Keratinocyte (primary cell): ENCODE measurements at regions not wholly inside any gene's neighbourhood (a gene's known extent, or its start where the extent isn't known, plus 50 kb on each side); places are given as distances from the start of the nearest gene placed in this dataset.

Experiments
- DNase-seq: peaks from one replicate; pipeline ENCODE4 v3.0.0-alpha.2; 2011; ENCODE audit warnings: low read depth, missing footprints, low spot score
- FAIRE-seq: peaks from 2 replicates; lab custom pipeline; 2011; peaks lifted over from hg19 to GRCh38; lab: Jason Lieb, UNC
- H2AFZ ChIP-seq: 2 replicates; pipeline ENCODE4 v1.6.0; 2012; ENCODE audit warnings: low read length, control low read depth, inconsistent platforms; ENCODE audit not compliant: control insufficient read depth
- H3K27ac ChIP-seq: 2 replicates; pipeline ENCODE4 v1.5.1; 2011; ENCODE audit warnings: low read length; ENCODE audit not compliant: control insufficient read depth, insufficient read depth
- H3K27me3 ChIP-seq: 3 replicates; pipeline ENCODE4 v1.6.0; 2011; ENCODE audit warnings: low read length; ENCODE audit not compliant: control insufficient read depth, insufficient read depth; ENCODE audit errors: extremely low read depth
- H3K36me3 ChIP-seq, 2 experiments: 2 replicates in 1 of 2; 3 replicates in 1 of 2; pipeline ENCODE4 v1.5.1; 2011; ENCODE audit warnings: low read length in 2 of 2, mild to moderate bottlenecking in 1 of 2; ENCODE audit not compliant: control insufficient read depth in 2 of 2, insufficient read depth in 2 of 2; ENCODE audit errors: extremely low read depth in 1 of 2
- H3K4me1 ChIP-seq: 3 replicates; pipeline ENCODE4 v1.5.1; 2011; ENCODE audit warnings: low read length; ENCODE audit not compliant: control insufficient read depth, insufficient read depth; ENCODE audit errors: extremely low read depth
- H3K4me2 ChIP-seq: 3 replicates; pipeline ENCODE4 v1.6.0; 2011; ENCODE audit warnings: low read depth, low read length; ENCODE audit not compliant: control insufficient read depth, insufficient read depth; ENCODE audit errors: extremely low read depth
- H3K4me3 ChIP-seq, 3 experiments: fragments of 200-600 bp in 1 of 3; sonication (generic) in 1 of 3; 2 replicates in 2 of 3; 3 replicates in 1 of 3; pipeline ENCODE4 v1.5.1; 2011 to 2016; ENCODE audit warnings: low read length in 3 of 3, mild to moderate bottlenecking in 3 of 3, control low read depth in 2 of 3, inconsistent platforms in 1 of 3, low read depth in 1 of 3, mixed read lengths in 1 of 3, mixed run types in 1 of 3, moderate library complexity in 1 of 3; ENCODE audit not compliant: control insufficient read depth in 2 of 3, insufficient read depth in 2 of 3; ENCODE audit errors: extremely low read depth in 1 of 3
- H3K79me2 ChIP-seq: 2 replicates; pipeline ENCODE4 v1.6.0; 2012; ENCODE audit warnings: low read length; ENCODE audit not compliant: control insufficient read depth, insufficient read depth
- H3K9ac ChIP-seq: 3 replicates; pipeline ENCODE4 v1.6.0; 2011; ENCODE audit warnings: low read length; ENCODE audit not compliant: control insufficient read depth, insufficient read depth; ENCODE audit errors: extremely low read depth
- H3K9me1 ChIP-seq: 3 replicates; pipeline ENCODE4 v1.6.0; 2011; ENCODE audit warnings: low read length; ENCODE audit not compliant: control insufficient read depth, insufficient read depth; ENCODE audit errors: extremely low read depth
- H3K9me3 ChIP-seq: 2 replicates; pipeline ENCODE4 v1.5.1; 2012; ENCODE audit warnings: low read depth, low read length; ENCODE audit not compliant: control insufficient read depth
- H4K20me1 ChIP-seq: 3 replicates; pipeline ENCODE4 v1.6.0; 2011; ENCODE audit warnings: low read length; ENCODE audit not compliant: control insufficient read depth, insufficient read depth; ENCODE audit errors: extremely low read depth
- EZH2 ChIP-seq: IDR thresholded peaks from one replicate; pipeline ENCODE4 v1.6.1; 2012; ENCODE audit warnings: inconsistent platforms, mild to moderate bottlenecking, low read length, moderate library complexity
- dilution Hi-C: fragments of 300-500 bp; cut with MboI; formaldehyde crosslinking; loops from one replicate; pipeline ENCODE4 v1.7.0; 2020; ENCODE audit warnings: low sequenced_read_pairs; ENCODE audit not compliant: extremely low pct_ligation_motif_present
- TF ChIP-seq, protein P1 (sequence below), 3 experiments: IDR thresholded peaks in 1 of 3; conservative IDR thresholded peaks in 1 of 3; optimal IDR thresholded peaks in 1 of 3; 2 replicates in 2 of 3; 3 replicates in 1 of 3; pipeline versions ENCODE3 to v1.5.1; 2011; ENCODE audit warnings: low read length in 3 of 3, mild to moderate bottlenecking in 3 of 3, moderate library complexity in 2 of 3, control low read depth in 1 of 3, inconsistent platforms in 1 of 3; ENCODE audit not compliant: insufficient read depth in 2 of 3; ENCODE audit errors: extremely low read depth in 1 of 3

DNA sequence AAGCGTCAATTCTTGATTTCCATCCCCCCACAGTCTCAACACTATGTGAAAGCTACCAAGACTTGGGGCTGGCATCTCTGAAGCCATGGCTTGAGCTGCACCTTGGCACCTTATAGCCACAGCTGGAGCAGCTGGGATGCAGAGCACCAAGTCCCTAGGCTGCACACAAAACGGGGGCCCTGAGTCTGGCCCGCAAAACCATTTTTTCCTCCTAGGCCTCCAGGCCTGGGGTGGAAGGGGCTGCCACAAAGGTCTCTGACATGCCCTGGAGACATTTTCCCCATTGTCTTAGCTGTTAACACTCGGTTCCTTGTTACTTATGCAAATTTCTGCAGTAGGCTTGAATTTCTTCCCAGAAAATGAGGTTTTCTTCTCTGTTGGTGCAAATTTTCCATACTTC is 89.8 kb upstream of the GNAI1 start:
- DNase-seq (no peak), FAIRE-seq (no peak)
- Histone ChIP-seq H3K4me3 (no peak overlapping the region), H3K27ac (no peak overlapping the region), H3K9me1 (no peaks in the 10 kb centered on the region), H3K27me3 (no peaks in the 10 kb centered on the region), H3K9ac (no peak overlapping the region), H3K79me2 (no peaks in the 10 kb centered on the region), H4K20me1 (no peaks in the 10 kb centered on the region), H3K4me1 (no peaks in the 10 kb centered on the region), H3K9me3 (no peaks in the 10 kb centered on the region), H3K36me3 (no peaks in the 10 kb centered on the region), H2AFZ (no peak overlapping the region), H3K4me2 (no peak overlapping the region)
- dilution Hi-C loops = no loop called here
- TF ChIP-seq, protein P1, sequence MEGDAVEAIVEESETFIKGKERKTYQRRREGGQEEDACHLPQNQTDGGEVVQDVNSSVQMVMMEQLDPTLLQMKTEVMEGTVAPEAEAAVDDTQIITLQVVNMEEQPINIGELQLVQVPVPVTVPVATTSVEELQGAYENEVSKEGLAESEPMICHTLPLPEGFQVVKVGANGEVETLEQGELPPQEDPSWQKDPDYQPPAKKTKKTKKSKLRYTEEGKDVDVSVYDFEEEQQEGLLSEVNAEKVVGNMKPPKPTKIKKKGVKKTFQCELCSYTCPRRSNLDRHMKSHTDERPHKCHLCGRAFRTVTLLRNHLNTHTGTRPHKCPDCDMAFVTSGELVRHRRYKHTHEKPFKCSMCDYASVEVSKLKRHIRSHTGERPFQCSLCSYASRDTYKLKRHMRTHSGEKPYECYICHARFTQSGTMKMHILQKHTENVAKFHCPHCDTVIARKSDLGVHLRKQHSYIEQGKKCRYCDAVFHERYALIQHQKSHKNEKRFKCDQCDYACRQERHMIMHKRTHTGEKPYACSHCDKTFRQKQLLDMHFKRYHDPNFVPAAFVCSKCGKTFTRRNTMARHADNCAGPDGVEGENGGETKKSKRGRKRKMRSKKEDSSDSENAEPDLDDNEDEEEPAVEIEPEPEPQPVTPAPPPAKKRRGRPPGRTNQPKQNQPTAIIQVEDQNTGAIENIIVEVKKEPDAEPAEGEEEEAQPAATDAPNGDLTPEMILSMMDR (optimal IDR thresholded peaks at IDR 0.05 in 1 of 3, IDR thresholded peaks at IDR 0.05 in 1 of 3, conservative IDR thresholded peaks at IDR 0.05 in 1 of 3; ENCODE audit: extremely low read depth in 1 of 3, insufficient read depth in 2 of 3, low read length in 3 of 3) = no peak
- no peak for TF ChIP-seq EZH2

DNA sequence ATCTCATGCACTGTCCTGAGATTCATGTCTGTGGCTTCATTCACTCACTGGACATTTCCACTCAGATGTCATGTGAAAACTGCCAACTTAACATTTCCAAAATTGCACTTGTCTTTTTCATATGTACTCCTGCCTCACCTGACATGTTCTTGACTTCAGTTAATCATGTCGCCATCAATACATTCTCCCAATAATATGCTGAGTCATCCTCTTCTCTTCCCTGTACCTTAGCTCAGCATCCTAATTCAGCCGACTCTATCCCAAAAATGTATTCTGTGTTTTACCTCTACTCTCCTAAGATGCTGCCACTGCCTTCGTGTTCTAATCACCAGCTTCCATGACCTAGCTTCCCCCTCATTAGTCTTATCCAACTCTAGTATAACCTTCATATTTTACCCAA is 93.9 kb upstream of the GNAI1 start:
- H3K27me3 ChIP-seq = no peaks in the 10 kb centered on the region
- TF ChIP-seq EZH2 = no peak
- H3K27ac ChIP-seq = no peak overlapping the region
- H3K79me2 ChIP-seq = no peaks in the 10 kb centered on the region
- no peak for DNase-seq
- no peaks in the 10 kb centered on the region for H4K20me1 ChIP-seq
- H3K4me1 ChIP-seq = no peaks in the 10 kb centered on the region
- no peaks in the 10 kb centered on the region for H3K36me3 ChIP-seq
- no peak overlapping the region for H3K9ac ChIP-seq
- dilution Hi-C loops = no loop called here
- H2AFZ ChIP-seq = no peak overlapping the region
- H3K4me2 ChIP-seq = no peak overlapping the region
- no peak overlapping the region for H3K4me3 ChIP-seq
- H3K9me1 ChIP-seq = no peaks in the 10 kb centered on the region
- no peaks in the 10 kb centered on the region for H3K9me3 ChIP-seq
- FAIRE-seq = no peak

DNA sequence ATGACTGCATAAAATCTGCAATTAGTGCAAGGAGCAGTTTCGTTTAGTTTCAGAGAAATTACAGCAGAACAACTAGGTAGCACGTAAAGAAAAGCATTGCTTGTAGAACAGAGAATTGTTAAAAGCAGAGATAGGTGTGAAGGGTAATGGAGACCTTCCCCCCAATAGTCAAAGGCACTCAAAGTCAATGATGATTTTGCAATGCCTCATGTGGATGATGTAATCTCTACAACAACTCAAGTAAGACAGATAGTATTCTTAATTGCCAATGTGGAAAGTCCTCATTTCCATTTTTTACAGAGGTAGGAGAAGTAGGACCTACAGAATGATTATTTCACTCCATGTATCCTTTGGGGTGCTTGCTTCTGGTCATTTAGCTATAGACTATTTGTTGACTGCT is 94.3 kb upstream of the GNAI1 start:
- TF ChIP-seq, protein P1 (optimal IDR thresholded peaks at IDR 0.05 in 1 of 3, IDR thresholded peaks at IDR 0.05 in 1 of 3, conservative IDR thresholded peaks at IDR 0.05 in 1 of 3; ENCODE audit: extremely low read depth in 1 of 3, insufficient read depth in 2 of 3, low read length in 3 of 3) = no peak
- TF ChIP-seq EZH2 = no peak
- dilution Hi-C loops = no loop called here
- FAIRE-seq = no peak

More for the DNA sequence above, 94.3 kb upstream of the GNAI1 start:
- no peak overlapping the region for H3K27ac ChIP-seq
- no peaks in the 10 kb centered on the region for H4K20me1 ChIP-seq
- H3K27me3 ChIP-seq = no peaks in the 10 kb centered on the region
- no peak for DNase-seq
- H3K9me1 ChIP-seq = no peaks in the 10 kb centered on the region
- no peak overlapping the region for H3K4me2 ChIP-seq
- no peak overlapping the region for H2AFZ ChIP-seq
- H3K4me3 ChIP-seq = no peak overlapping the region
- H3K79me2 ChIP-seq = no peaks in the 10 kb centered on the region
- H3K9ac ChIP-seq = no peak overlapping the region
- H3K4me1 ChIP-seq = no peaks in the 10 kb centered on the region
- no peaks in the 10 kb centered on the region for H3K36me3 ChIP-seq
- no peaks in the 10 kb centered on the region for H3K9me3 ChIP-seq
